Keratinocyte (primary cell): ENCODE measurements at regions not wholly inside any gene's neighbourhood (a gene's known extent, or its start where the extent isn't known, plus 50 kb on each side); places are given as distances from the start of the nearest gene placed in this dataset.

ENCODE experiments used
- EZH2 ChIP-seq: IDR thresholded peaks from one replicate; pipeline ENCODE4 v1.6.1; 2012; ENCODE audit warnings: inconsistent platforms, mild to moderate bottlenecking, low read length, moderate library complexity
- TF ChIP-seq, protein P1 (sequence below), 3 experiments: IDR thresholded peaks in 1 of 3; conservative IDR thresholded peaks in 1 of 3; optimal IDR thresholded peaks in 1 of 3; 2 replicates in 2 of 3; 3 replicates in 1 of 3; pipeline versions ENCODE3 to v1.5.1; 2011; ENCODE audit warnings: low read length in 3 of 3, mild to moderate bottlenecking in 3 of 3, moderate library complexity in 2 of 3, control low read depth in 1 of 3, inconsistent platforms in 1 of 3; ENCODE audit not compliant: insufficient read depth in 2 of 3; ENCODE audit errors: extremely low read depth in 1 of 3

DNA sequence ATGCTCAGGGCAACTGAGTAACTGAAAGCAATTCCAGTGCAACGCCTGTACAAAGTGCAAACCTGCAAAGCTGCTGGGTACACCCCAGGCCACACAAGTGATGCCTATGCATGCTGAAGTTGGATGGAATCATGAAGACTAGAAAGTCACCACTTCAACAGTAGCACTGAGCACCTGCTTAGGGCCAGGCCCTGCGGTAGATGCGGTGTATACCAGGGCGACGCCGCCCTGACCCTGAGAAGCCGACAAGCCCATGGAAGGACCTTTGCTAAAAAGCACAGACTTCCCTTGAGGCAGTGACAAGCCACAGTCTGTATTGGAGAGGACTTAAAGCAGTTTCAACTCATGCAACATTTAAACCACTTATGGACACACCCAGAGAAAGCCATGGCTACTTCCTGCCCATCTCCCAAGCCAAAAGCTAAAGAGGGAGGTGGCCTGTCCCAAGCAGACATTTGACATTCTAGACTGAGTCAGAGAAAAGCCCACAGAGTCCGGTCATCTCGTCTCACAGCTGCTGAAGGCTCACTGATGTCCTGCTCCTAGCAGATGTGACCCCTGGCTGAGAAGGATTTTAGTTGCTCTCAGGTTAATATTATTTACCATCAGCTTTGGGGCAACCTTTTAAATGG, 843.9 kb upstream of the TMEM132C start:
- TF ChIP-seq, protein P1, sequence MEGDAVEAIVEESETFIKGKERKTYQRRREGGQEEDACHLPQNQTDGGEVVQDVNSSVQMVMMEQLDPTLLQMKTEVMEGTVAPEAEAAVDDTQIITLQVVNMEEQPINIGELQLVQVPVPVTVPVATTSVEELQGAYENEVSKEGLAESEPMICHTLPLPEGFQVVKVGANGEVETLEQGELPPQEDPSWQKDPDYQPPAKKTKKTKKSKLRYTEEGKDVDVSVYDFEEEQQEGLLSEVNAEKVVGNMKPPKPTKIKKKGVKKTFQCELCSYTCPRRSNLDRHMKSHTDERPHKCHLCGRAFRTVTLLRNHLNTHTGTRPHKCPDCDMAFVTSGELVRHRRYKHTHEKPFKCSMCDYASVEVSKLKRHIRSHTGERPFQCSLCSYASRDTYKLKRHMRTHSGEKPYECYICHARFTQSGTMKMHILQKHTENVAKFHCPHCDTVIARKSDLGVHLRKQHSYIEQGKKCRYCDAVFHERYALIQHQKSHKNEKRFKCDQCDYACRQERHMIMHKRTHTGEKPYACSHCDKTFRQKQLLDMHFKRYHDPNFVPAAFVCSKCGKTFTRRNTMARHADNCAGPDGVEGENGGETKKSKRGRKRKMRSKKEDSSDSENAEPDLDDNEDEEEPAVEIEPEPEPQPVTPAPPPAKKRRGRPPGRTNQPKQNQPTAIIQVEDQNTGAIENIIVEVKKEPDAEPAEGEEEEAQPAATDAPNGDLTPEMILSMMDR (optimal IDR thresholded peaks at IDR 0.05 in 1 of 3, IDR thresholded peaks at IDR 0.05 in 1 of 3, conservative IDR thresholded peaks at IDR 0.05 in 1 of 3; ENCODE audit: extremely low read depth in 1 of 3, insufficient read depth in 2 of 3, low read length in 3 of 3): no peak
- no peak for TF ChIP-seq EZH2
